Upper lobe of left lung (tissue), 4 donors: ENCODE measurements at regions not wholly inside any gene's neighbourhood (a gene's known extent, or its start where the extent isn't known, plus 50 kb on each side); places are given as distances from the start of the nearest gene placed in this dataset.

Experiments used
- CTCF ChIP-seq, 6 experiments: fragments of 450-650 bp in 4 of 6; fragments of 200-600 bp in 2 of 6; sonication (generic) in 2 of 6; IDR thresholded peaks; one replicate each; pipeline ENCODE4 v1.5.1; 2016 to 2019; ENCODE audit warnings: antibody characterized with exemption in 6 of 6
- POLR2A ChIP-seq, 4 donors: fragments of 450-650 bp; IDR thresholded peaks; one replicate each; pipeline ENCODE4 v1.5.1; 2016 to 2017; ENCODE audit warnings: antibody characterized with exemption in 4 of 4, mild to moderate bottlenecking in 2 of 4

- TF ChIP-seq POLR2A (IDR thresholded peaks at IDR 0.05) (no peak), CTCF (IDR thresholded peaks at IDR 0.05) (no peak)
Observed at GRCh38 chr7:84735011-84735410, 451.8 kb downstream of the SEMA3D start.
